IPS-11a (cell line): ENCODE measurements at regions not wholly inside any gene's neighbourhood (a gene's known extent, or its start where the extent isn't known, plus 50 kb on each side); places are given as distances from the start of the nearest gene placed in this dataset.

Experiments
- H3K4me3 ChIP-seq: one replicate; pipeline ENCODE4 v1.5.1; 2013; ENCODE audit warnings: low read depth, low read length, control low read depth

- no peak overlapping the region for H3K4me3 ChIP-seq
Measured at GRCh38 chr15:96243701-96244100, 86.8 kb upstream of the NR2F2 start.

DNA sequence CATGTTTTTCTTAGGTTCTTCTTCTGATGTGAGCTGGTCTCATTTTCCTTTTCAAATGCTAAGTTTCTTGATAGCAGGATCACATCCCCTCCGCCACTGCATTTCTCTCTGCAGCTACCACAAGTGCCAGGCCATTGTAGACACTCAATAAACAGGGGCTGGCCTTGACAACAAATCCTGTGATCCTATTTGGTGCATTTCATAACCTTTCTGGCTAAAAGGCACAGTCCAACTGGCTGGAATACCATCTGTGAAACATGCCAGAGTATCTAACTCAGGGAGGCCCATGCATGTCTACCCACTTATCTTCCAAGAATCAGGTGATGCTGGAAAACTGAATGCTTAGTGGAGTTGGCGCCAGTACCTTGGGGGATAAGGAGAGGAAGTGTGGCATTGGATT, 85.2 kb upstream of the NR2F2 start:
- no peak overlapping the region for H3K4me3 ChIP-seq

DNA sequence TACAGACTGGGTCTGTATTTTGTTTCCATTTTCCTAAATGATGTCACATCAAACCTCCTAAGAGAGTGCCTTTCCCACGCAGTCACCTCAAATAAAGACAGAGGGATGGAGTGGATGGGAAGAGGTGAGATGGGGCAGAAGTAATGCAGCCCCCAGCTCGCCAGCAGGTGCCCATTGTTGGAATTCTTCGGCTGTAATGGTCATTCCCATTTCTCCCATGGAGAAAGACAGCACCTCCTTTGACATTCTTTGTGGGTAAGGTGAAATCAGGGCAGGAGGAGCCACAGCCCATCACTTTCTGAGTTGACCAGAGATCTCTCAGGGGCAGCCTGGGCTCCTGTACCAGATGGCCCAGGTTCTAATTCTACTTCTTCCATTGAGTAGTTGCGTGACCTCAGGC, 84.4 kb upstream of the NR2F2 start:
- no peak overlapping the region for H3K4me3 ChIP-seq

- no peak overlapping the region for H3K4me3 ChIP-seq
Measured at GRCh38 chr15:96247621-96248305, 82.7 kb upstream of the NR2F2 start.

DNA sequence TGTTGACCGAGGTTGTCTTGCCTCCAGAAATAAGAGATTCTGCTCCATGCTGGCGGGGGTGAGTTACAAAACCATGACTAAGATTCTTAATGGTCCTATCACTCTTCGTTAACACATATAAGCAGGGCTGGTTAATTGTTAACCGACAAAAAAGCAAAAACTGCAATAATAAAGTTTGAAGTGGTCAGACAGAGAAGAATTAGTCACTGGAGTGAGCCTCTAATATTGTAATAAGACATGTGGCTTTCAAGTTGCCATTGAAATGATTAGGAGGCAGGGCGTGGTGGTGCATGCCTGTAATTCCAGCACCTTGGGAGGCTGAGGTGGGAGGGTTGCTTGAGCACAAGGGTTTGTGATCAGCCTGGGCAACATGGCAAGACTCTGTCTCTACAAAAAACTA, 78.4 kb upstream of the NR2F2 start:
- no peak overlapping the region for H3K4me3 ChIP-seq

- H3K4me3 ChIP-seq: no peak overlapping the region
Measured at GRCh38 chr15:96253006-96253747, 77.3 kb upstream of the NR2F2 start.

- no peak overlapping the region for H3K4me3 ChIP-seq
Measured at GRCh38 chr15:96254173-96254572, 76.3 kb upstream of the NR2F2 start.

DNA sequence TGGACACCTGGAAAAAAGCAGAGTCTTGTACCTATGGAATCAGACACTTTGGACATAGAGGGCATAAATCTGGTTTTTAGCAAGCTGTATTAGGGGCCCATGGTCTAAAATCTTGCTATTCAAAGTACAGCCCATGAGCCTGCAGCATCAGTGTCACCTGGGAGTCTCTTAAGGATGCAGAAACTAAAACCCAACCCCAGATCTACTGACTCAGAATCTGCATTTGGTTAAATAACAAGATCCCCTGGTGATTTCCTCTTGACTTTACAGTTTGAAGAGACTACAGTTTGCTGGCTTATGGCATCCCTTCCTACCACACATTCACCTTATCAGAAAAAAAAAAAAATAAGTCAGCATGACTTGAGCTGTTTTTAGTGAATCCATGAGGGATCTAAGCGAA, 74.9 kb upstream of the NR2F2 start:
- no peak overlapping the region for H3K4me3 ChIP-seq

DNA sequence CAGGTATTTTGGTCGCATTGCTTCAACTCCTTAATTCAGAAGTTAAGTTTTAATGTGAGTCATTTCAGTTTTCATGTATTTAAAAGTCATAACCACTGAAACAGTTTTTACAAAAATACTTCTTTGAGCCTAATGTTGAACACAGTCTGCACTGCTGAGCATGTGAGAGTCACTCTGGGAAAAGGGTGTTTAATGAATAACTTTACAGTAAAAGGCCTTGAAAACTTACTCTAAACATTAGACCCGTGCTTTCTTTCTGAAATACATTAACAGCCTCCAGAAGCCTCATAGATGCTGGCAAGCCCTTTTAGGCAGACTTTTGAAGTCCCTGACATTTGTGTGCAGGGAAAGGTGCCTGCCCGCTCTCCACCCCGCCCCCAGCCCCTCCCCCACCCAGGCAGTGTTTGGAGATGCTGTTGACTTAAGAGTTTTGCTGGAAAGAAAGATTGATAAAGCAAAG, 68.9 kb upstream of the NR2F2 start:
- no peak overlapping the region for H3K4me3 ChIP-seq

DNA sequence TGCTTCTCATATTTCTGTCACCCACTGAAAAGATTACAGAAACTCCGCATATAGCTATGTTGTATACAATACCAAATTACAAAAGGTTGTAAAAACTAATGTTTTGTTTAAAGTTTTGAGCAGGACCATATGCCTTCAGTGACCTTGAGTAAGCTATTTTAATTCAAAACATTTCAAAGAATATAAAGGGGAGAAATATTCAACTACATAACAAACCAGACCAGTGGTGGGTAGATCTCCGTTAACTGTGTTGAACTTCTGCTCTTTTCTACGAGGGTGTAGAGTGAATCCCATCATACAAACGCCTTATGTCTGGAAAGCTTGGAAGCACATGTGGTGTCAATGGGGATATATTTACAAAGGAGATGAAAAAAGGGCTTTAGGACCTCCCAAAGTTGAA, 68.4 kb upstream of the NR2F2 start:
- no peak overlapping the region for H3K4me3 ChIP-seq

DNA sequence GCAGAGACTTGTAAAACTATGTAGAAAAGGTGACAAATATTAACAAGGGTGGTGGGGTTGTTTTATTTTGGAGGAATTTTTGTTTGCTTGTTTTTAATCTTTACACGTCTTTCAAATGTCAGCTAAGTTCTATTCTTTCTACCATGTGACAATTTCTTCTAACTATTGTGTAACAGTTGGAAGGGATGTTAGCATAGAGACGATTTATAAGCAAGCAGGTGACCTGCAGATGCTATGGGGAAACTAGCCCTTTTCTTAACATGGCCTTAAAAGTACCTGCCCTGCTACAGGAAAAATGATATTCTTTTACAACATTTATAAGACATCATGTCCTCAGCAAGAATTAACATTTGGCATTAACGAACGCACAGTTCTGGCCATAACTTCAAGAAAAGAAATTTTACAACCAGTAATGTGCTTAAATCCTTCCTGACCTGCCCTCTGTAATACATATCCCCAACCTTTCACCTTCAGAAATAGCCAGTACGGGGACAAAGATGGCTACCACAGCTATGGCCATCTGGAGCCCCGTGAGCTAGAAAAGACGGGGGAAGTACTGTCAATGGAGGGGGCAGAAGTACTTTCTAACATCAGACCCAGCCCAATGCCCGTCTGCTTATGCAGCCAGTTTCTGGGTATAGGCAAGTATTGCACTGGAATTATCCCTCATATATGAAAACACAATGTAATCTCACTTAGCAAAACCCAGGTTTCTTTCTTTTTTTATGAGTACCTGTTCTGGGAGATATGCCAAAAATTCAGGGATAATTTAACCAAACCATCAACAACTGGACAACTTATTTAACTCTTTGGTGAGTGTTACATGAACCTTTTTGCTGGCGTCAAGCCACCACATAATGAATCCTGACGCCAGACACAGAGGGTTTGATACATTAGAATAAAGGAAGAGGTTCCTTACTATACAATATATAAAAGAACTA, 67.7 kb upstream of the NR2F2 start:
- H3K4me3 ChIP-seq: no peak overlapping the region

- no peak overlapping the region for H3K4me3 ChIP-seq
Measured at GRCh38 chr15:96264351-96264798, 66.1 kb upstream of the NR2F2 start.

DNA sequence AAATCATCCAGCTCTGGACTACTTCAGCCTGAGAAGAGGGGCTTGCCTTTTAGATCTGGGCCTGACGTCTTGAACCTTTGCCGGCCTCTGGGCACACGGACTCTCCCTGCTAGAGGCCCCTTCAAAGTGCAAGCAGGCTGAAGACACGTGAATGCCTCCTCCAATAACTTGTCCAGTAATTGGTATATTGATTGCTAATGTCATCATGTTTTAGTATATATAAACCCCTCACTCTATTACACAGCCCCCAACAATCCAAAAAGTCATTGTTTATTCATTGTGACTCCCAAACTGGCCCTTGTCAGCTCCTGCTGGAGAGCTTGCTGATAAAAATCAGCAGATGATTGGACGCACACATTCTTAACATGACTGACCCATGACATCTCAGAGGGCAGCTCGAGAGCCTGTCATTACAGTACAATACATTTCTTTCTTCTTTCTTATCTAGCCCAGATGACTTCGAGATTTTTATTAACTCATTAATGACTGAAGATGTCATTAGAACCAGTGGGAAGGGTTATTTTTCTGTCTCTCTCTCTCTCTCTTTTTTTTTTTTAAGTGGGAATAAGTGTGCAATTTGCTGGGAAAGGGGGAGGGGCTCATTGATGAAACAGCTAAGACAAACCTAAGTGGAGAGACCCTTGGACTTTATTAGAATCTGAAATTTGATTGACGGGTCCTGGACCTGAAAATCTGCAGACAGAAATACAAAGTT, 65.5 kb upstream of the NR2F2 start:
- no peak overlapping the region for H3K4me3 ChIP-seq

GRCh38 chr15:96266456-96266855, 64.0 kb upstream of the NR2F2 start:
- no peak overlapping the region for H3K4me3 ChIP-seq

GRCh38 chr15:96267463-96267862, 63.0 kb upstream of the NR2F2 start:
- no peak overlapping the region for H3K4me3 ChIP-seq

GRCh38 chr15:96268442-96269204, 61.9 kb upstream of the NR2F2 start:
- H3K4me3 ChIP-seq: no peak overlapping the region

GRCh38 chr15:96270581-96271172, 59.8 kb upstream of the NR2F2 start:
- H3K4me3 ChIP-seq: no peak overlapping the region

- H3K4me3 ChIP-seq: no peak overlapping the region
Measured at GRCh38 chr15:96272427-96272826, 58.1 kb upstream of the NR2F2 start.

GRCh38 chr15:96273317-96274086, 57.0 kb upstream of the NR2F2 start:
- no peak overlapping the region for H3K4me3 ChIP-seq
